OCI-LY1 (cell line): ENCODE measurements at regions not wholly inside any gene's neighbourhood (a gene's known extent, or its start where the extent isn't known, plus 50 kb on each side); places are given as distances from the start of the nearest gene placed in this dataset.
"Not testable (repeated sequence)": the region's sequence is repeated elsewhere in the genome, so short reads cannot be mapped to it uniquely, and the experiment has no call there.

ENCODE experiments used
- H2AFZ ChIP-seq: fragments of 200-600 bp; sonication (generic), shearing (Covaris generic); 2 replicates; pipeline ENCODE4 v1.6.0; 2014; ENCODE audit warnings: antibody characterized with exemption, mild to moderate bottlenecking, low read length
- H3F3A ChIP-seq: fragments of 200-600 bp; sonication (generic), shearing (Covaris generic); 2 replicates; pipeline ENCODE4 v1.6.0; 2014; ENCODE audit warnings: mild to moderate bottlenecking, antibody characterized with exemption, low read length, moderate library complexity; ENCODE audit not compliant: insufficient read depth
- H3K27ac ChIP-seq: fragments of 200-600 bp; sonication (generic); 2 replicates; pipeline ENCODE4 v1.5.1; 2014; ENCODE audit warnings: low read length, mixed run types, mild to moderate bottlenecking, low read depth; ENCODE audit not compliant: poor library complexity, severe bottlenecking
- H3K27me3 ChIP-seq: fragments of 200-600 bp; sonication (generic); 2 replicates; pipeline ENCODE4 v1.6.0; 2014; ENCODE audit warnings: antibody characterized with exemption, mild to moderate bottlenecking, low read length, moderate library complexity; ENCODE audit not compliant: insufficient read depth
- H3K36me3 ChIP-seq: fragments of 200-600 bp; sonication (generic); 2 replicates; pipeline ENCODE4 v1.6.1; 2014; ENCODE audit warnings: mild to moderate bottlenecking, antibody characterized with exemption, low read length, moderate library complexity, mixed read lengths; ENCODE audit not compliant: insufficient read depth
- H3K4me1 ChIP-seq: fragments of 200-600 bp; sonication (generic); 2 replicates; pipeline ENCODE4 v1.5.1; 2014; ENCODE audit warnings: mild to moderate bottlenecking, low read length, moderate library complexity; ENCODE audit not compliant: insufficient read depth, severe bottlenecking
- H3K4me2 ChIP-seq: fragments of 200-600 bp; sonication (generic), shearing (Covaris generic); 2 replicates; pipeline ENCODE4 v1.6.1; 2014; ENCODE audit warnings: low read length
- H3K4me3 ChIP-seq: fragments of 200-600 bp; sonication (generic); 2 replicates; pipeline ENCODE4 v1.5.1; 2014; ENCODE audit warnings: low read length, low read depth, mild to moderate bottlenecking, mixed read lengths; ENCODE audit not compliant: poor library complexity, severe bottlenecking
- H3K79me2 ChIP-seq: fragments of 200-600 bp; shearing (Covaris generic); 2 replicates; pipeline ENCODE4 v1.6.1; 2016; ENCODE audit warnings: mixed run types, low read length, mixed read lengths; ENCODE audit not compliant: insufficient read depth
- H3K9ac ChIP-seq: fragments of 200-600 bp; sonication (generic), shearing (Covaris generic); 2 replicates; pipeline ENCODE4 v1.6.1; 2014; ENCODE audit warnings: mild to moderate bottlenecking, low read length, mixed read lengths
- H3K9me2 ChIP-seq: fragments of 200-600 bp; sonication (generic), shearing (Covaris generic); 2 replicates; pipeline ENCODE4 v1.6.1; 2014; ENCODE audit warnings: low read depth, mild to moderate bottlenecking, low read length, mixed read lengths
- H3K9me3 ChIP-seq: fragments of 200-600 bp; shearing (Covaris generic); 2 replicates; pipeline ENCODE4 v1.6.1; 2014; ENCODE audit warnings: low read length, mixed read lengths
- H4K20me1 ChIP-seq: fragments of 200-600 bp; sonication (generic), shearing (Covaris generic); 2 replicates; pipeline ENCODE4 v1.6.0; 2016; ENCODE audit warnings: mild to moderate bottlenecking, low read length; ENCODE audit not compliant: insufficient read depth
- EZH2 ChIP-seq: fragments of 200-600 bp; sonication (generic), shearing (Covaris generic); IDR thresholded peaks from 2 replicates; pipeline ENCODE4 v1.8.0; 2017; ENCODE audit warnings: borderline replicate concordance, mixed run types, mild to moderate bottlenecking, antibody characterized with exemption, low read length, moderate library complexity, mixed read lengths
- TF ChIP-seq, protein P1 (sequence below): fragments of 200-600 bp; sonication (generic), shearing (Covaris generic); IDR thresholded peaks from 2 replicates; pipeline ENCODE4 v1.5.1; 2017; ENCODE audit warnings: mild to moderate bottlenecking, antibody characterized with exemption, low read length, moderate library complexity, mixed read lengths

DNA sequence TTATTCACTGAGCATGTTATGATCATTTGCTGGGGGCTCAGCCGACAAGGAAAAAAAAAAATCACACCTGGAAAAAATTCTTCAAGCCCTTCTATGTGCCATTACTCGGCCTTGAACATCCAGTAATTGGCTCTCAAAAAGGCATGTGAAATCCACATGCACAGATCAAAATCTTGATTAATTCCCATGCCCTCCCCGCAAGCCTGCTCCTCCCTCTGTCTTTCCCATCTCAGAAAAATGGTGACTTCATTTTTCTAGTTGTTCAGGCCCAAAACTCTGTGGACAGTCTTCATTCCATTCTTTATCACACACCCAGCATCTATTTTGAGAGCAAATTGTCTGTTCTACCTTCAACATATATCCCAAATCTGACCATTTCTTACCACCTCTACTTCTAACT lies 91.2 kb upstream of the FRMD4A start:
- no peaks in the 10 kb centered on the region for H4K20me1 ChIP-seq
- no peaks in the 10 kb centered on the region for H3K9me3 ChIP-seq
- no peak overlapping the region for H3K4me3 ChIP-seq
- H3K4me1 ChIP-seq: no peaks in the 10 kb centered on the region
- no peak overlapping the region for H3K27ac ChIP-seq
- no peaks in the 10 kb centered on the region for H3K36me3 ChIP-seq
- no peak for TF ChIP-seq EZH2
- TF ChIP-seq, protein P1, sequence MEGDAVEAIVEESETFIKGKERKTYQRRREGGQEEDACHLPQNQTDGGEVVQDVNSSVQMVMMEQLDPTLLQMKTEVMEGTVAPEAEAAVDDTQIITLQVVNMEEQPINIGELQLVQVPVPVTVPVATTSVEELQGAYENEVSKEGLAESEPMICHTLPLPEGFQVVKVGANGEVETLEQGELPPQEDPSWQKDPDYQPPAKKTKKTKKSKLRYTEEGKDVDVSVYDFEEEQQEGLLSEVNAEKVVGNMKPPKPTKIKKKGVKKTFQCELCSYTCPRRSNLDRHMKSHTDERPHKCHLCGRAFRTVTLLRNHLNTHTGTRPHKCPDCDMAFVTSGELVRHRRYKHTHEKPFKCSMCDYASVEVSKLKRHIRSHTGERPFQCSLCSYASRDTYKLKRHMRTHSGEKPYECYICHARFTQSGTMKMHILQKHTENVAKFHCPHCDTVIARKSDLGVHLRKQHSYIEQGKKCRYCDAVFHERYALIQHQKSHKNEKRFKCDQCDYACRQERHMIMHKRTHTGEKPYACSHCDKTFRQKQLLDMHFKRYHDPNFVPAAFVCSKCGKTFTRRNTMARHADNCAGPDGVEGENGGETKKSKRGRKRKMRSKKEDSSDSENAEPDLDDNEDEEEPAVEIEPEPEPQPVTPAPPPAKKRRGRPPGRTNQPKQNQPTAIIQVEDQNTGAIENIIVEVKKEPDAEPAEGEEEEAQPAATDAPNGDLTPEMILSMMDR: no peak
- H3K9me2 ChIP-seq: no peaks in the 10 kb centered on the region
- H3K79me2 ChIP-seq: no peaks in the 10 kb centered on the region
- no peak overlapping the region for H2AFZ ChIP-seq
- H3K27me3 ChIP-seq: no peaks in the 10 kb centered on the region
- no peaks in the 10 kb centered on the region for H3F3A ChIP-seq
- no peak overlapping the region for H3K9ac ChIP-seq
- H3K4me2 ChIP-seq: no peak overlapping the region

DNA sequence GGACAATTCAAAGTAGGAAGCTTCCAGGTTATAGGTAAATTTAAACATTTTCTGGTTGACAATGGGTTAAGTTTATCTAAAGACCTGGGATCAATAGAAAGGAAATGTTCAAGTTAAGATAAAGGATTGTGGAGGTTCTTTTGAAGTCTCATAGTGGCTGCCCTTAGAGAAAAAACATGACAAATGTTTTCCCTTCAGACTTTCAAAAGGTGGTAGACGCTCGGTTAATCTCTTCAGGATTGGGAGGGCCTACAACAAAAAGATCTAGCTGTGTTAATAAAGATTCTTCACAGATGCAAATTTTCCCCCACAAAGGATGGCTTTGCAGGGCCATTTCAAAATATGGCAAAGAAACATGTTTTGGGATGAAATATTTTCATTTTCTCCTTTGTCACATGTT lies 86.6 kb upstream of the FRMD4A start:
- not testable (repeated sequence) for H3K79me2 ChIP-seq, H3F3A ChIP-seq, H3K9ac ChIP-seq, H3K27ac ChIP-seq, H3K4me1 ChIP-seq, H3K4me2 ChIP-seq, H4K20me1 ChIP-seq, H3K27me3 ChIP-seq, H3K4me3 ChIP-seq, H3K9me2 ChIP-seq, H2AFZ ChIP-seq, H3K36me3 ChIP-seq, H3K9me3 ChIP-seq

DNA sequence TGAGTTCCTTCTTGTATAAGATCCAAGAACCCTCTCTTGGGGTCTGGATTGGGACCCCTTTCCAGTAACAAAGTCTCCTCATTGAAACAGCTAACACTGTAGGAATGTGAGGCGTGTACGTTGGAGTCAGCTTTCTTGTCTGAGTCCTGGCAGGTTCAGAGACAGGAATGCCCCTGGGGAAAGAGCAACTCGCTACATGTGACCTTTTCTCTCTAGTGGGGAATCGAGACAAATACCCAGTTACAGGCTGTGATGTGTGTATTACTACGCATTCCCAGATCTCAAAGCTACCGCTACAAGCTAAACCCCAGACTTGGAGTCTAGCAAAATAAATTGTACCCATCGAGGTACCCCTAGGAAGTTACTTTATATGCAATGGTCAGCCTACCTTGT lies 85.6 kb upstream of the FRMD4A start:
- H3F3A ChIP-seq: no peaks in the 10 kb centered on the region
- H4K20me1 ChIP-seq: no peaks in the 10 kb centered on the region

More for the DNA sequence above, 85.6 kb upstream of the FRMD4A start:
- Histone ChIP-seq H3K27me3 (no peaks in the 10 kb centered on the region), H3K36me3 (no peaks in the 10 kb centered on the region), H3K4me1 (no peaks in the 10 kb centered on the region), H3K9me2 (no peaks in the 10 kb centered on the region), H3K4me2 (no peak overlapping the region), H3K4me3 (no peak overlapping the region), H2AFZ (no peak overlapping the region), H3K79me2 (no peaks in the 10 kb centered on the region), H3K9ac (no peak overlapping the region), H3K27ac (no peak overlapping the region), H3K9me3 (no peaks in the 10 kb centered on the region)
- TF ChIP-seq, protein P1: no peak
- no peak for TF ChIP-seq EZH2
